ENCODE measurements at regions not wholly inside any gene's neighbourhood (a gene's known extent, or its start where the extent isn't known, plus 50 kb on each side); places are given as distances from the start of the nearest gene placed in this dataset.
"Not testable (repeated sequence)": the region's sequence is repeated elsewhere in the genome, so short reads cannot be mapped to it uniquely, and the experiment has no call there.

- H3K27ac ChIP-seq, H3K4me3 ChIP-seq: not testable (repeated sequence)
Measured at GRCh38 chr5:30455484-30455883, 738.0 kb upstream of the CDH6 start.

- Histone ChIP-seq H3K4me3 (no peak overlapping the region), H3K27ac (no peak overlapping the region)
Measured at GRCh38 chr5:30453168-30453567, 740.3 kb upstream of the CDH6 start.

GRCh38 chr5:30450153-30450552 is 743.3 kb upstream of the CDH6 start:
- Histone ChIP-seq H3K27ac (no peak overlapping the region), H3K4me3 (no peak overlapping the region)

DNA sequence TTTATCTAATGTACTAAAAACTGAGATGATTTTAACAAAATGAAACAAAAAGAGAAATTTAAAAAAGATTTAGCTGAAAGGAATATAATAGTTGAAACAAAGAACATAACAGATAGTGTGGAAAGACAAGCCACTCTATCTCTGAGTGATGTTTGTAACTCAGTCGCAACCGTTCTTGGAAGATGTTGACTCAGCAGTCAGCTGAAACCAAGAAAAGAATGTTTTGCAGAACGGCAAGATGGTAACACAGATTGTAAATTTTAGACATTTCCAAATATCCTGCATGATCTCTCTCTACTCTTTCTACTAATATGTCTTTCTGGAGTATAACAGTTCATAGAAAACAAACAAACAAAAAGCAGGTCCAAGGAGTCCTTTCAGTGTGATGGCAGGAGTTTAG is 746.1 kb upstream of the CDH6 start:
- Histone ChIP-seq H3K27ac (no peak overlapping the region), H3K4me3 (no peak overlapping the region)

- Histone ChIP-seq H3K4me3 (no peak overlapping the region), H3K27ac (no peak overlapping the region)
Measured at GRCh38 chr5:30446456-30446855, 747.0 kb upstream of the CDH6 start.

DNA sequence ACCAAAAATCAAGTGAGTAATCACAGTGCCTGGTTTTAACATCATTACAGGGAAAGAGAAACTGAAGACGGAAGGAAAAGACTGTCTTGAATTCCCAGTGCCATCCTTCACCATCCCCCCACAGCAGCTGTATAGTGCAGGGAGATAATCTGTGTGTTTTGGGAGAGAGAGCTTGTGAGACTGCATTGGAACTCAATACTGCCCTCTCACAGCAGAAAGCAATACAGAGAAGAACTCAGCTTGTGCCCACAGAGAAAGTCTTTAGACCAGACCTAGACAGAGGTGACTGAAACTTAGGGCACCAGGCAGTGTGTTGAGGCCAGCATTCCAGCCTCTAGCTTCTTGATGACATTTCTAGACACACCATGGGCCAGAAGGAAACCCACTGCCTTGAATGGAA is 754.7 kb upstream of the CDH6 start:
- H3K27ac ChIP-seq = no peak overlapping the region
- H3K4me3 ChIP-seq = no peak overlapping the region

GRCh38 chr5:30436691-30437090 is 756.8 kb upstream of the CDH6 start:
- H3K4me3 ChIP-seq = no peak overlapping the region

DNA sequence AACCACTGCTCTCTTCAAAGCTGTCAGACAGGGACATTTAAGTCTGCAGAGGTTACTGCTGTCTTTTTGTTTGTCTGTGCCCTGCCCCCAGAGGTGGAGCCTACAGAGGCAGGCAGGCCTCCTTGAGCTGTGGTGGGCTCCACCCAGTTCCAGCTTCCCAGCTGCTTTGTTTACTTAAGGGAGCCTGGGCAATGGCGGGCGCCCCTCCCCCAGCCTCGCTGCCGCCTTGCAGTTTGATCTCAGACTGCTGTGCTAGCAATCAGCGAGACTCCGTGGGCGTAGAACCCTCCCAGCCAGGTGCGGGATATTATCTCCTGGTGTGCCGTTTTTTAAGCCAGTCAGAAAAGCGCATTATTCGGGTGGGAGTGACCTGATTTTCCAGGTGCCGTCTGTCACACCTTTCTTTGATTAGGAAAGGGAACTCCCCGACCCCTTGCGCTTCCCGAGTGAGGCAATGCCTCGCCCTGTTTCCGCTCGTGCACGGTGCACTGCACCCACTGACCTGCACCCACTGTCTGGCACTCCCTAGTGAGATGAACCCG is 764.5 kb upstream of the CDH6 start:
- peak overlapping the region in 1 of 7 experiments; percentile 26 for H3K4me3 ChIP-seq
- H3K27ac ChIP-seq = not testable (repeated sequence)

More at GRCh38 chr5:30436691-30437090, 756.8 kb upstream of the CDH6 start:
- H3K27ac ChIP-seq = no peak overlapping the region

- Histone ChIP-seq H3K4me3 (no peak overlapping the region), H3K27ac (no peak overlapping the region)
Measured at GRCh38 chr5:30414078-30414477, 779.4 kb upstream of the CDH6 start.

DNA sequence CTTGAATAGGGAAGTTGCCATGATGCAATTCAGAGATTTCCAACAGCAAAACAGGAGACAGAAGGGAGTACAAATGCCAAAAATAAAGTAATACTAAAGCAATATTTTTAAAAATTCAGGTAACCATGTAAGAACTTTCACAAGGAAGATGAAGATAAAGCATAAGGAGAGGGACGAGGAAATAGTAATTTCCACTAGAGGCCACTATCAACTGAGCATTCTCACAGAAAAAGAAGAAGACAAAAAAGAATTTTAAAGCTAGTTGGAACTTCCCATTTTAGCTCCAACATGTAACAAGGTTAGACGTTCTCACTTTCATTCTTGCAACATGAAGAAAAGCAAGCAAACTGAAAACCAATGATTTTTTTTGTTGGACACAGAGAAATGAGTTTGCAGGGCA is 779.9 kb upstream of the CDH6 start:
- Histone ChIP-seq H3K27ac (no peak overlapping the region), H3K4me3 (no peak overlapping the region)

- H3K27ac ChIP-seq = no peak overlapping the region
- no peak overlapping the region for H3K4me3 ChIP-seq
Measured at GRCh38 chr5:30405821-30406220, 787.7 kb upstream of the CDH6 start.

- H3K4me3 ChIP-seq = no peak overlapping the region
- H3K27ac ChIP-seq = no peak overlapping the region
Measured at GRCh38 chr5:30401479-30402058, 791.9 kb upstream of the CDH6 start.

- Histone ChIP-seq H3K4me3 (no peak overlapping the region), H3K27ac (no peak overlapping the region)
Measured at GRCh38 chr5:30398423-30398822, 795.1 kb upstream of the CDH6 start.

DNA sequence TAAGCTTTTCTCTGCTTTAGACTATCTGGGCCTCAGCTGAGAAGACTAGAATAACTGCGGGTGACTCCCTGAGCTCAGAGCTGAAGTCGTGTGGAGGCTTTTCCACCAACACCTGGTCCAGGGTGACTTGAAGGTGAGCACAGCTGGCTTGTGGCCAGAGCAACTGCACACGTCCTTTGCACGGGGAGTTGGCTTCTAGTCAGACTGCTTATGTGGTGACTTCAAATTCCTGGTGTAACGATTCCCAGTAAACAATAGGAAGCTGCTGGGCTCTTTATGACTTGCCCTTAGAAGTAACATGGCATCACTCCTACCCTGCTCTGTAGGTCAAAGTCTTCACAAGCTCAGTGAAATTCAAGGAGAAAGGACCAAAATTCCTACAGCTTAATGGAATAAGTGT is 800.6 kb upstream of the CDH6 start:
- Histone ChIP-seq H3K4me3 (no peak overlapping the region), H3K27ac (no peak overlapping the region)

DNA sequence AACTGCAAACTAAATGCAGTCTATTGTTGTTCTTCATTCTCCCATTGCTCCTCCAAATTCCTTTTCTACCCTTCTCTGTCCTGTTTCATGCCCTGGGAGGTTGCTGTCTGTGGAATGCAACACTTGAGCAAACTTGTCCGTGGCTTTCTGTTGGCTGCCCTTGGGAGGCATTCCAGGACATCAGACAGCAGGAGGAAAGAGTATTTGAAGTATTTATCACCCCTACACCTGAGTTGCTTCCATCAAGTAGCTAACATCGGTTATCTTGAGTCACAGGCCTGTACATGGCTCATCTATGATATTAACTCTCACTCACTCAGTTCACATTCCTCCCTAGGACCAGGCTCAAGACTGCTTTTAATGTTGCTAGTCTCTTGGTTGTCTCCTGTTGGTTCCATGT is 803.4 kb upstream of the CDH6 start:
- no peak overlapping the region for H3K27ac ChIP-seq
- no peak overlapping the region for H3K4me3 ChIP-seq

- Histone ChIP-seq H3K4me3 (no peak overlapping the region), H3K27ac (no peak overlapping the region)
Measured at GRCh38 chr5:30387974-30388632, 805.4 kb upstream of the CDH6 start.

- H3K27ac ChIP-seq = no peak overlapping the region
- no peak overlapping the region for H3K4me3 ChIP-seq
Measured at GRCh38 chr5:30385754-30386153, 807.7 kb upstream of the CDH6 start.

DNA sequence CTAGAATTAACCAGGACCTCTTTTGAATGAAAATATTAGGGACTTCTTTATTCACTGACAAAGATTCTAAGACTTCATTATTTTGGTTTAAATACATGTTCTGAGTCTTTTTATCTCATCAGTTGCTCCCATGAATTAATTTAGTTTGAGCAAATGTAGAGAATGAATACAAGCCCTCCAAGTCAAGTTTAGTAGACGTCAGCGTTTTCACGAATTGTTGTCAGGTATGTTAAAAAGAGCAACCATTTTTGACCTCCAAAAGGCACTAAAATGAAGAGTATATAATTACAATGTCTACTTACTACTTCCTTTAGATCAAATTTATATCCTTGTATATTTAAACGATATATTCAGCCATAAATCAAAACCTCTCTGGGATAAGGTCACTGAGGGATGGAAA is 809.3 kb upstream of the CDH6 start:
- no peak overlapping the region for H3K4me3 ChIP-seq

GRCh38 chr5:30380228-30380627 is 813.3 kb upstream of the CDH6 start:
- H3K27ac ChIP-seq = no peak overlapping the region
- no peak overlapping the region for H3K4me3 ChIP-seq

More for the DNA sequence above, 809.3 kb upstream of the CDH6 start:
- no peak overlapping the region for H3K27ac ChIP-seq

- Histone ChIP-seq H3K4me3 (no peak overlapping the region), H3K27ac (no peak overlapping the region)
Measured at GRCh38 chr5:30376848-30377247, 816.6 kb upstream of the CDH6 start.

GRCh38 chr5:30368064-30368463 is 825.4 kb upstream of the CDH6 start:
- no peak overlapping the region for H3K4me3 ChIP-seq
- no peak overlapping the region for H3K27ac ChIP-seq

DNA sequence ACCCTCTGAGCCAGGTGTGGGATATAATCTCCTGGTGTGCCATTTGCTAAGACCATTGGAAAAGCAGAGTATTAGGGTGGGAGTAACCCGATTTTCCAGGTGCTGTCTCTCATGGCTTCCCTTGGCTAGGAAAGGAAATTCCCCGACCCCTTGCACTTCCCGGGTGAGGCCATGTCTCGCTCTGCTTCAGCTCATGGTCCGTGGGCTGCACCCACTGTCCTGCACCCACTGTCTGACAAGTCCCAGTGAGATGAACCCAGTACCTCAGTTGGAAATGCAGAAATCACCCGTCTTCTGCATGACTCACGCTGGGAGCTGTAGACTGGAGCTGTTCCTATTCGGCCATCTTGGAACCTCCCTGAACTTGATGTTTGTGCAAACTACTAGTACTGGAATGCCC is 828.5 kb upstream of the CDH6 start:
- H3K4me3 ChIP-seq, H3K27ac ChIP-seq: not testable (repeated sequence)

Data from skin epidermis (tissue), 12 donors.